ENCODE measurements at regions not wholly inside any gene's neighbourhood (a gene's known extent, or its start where the extent isn't known, plus 50 kb on each side); places are given as distances from the start of the nearest gene placed in this dataset.

GRCh38 chr1:227437495-227438008 is 119.3 kb upstream of the CDC42BPA start (continued):
- TF ChIP-seq BCL11A (tag by site-specific recombination; IDR thresholded peaks at IDR 0.05; ENCODE audit: low read depth) (no peak), ZBTB17 (tag by site-specific recombination; IDR thresholded peaks at IDR 0.05) (peak; percentile 33; the same call in 1 of the 2 replicates), ZNF169 (tag by site-specific recombination; IDR thresholded peaks at IDR 0.05) (no peak), ZNF202 (tag by site-specific recombination; IDR thresholded peaks at IDR 0.05; ENCODE audit: borderline replicate concordance) (no peak), ZNF433 (tag by site-specific recombination; IDR thresholded peaks at IDR 0.05; ENCODE audit: low read depth) (no peak), OSR2 (tag by site-specific recombination; IDR thresholded peaks at IDR 0.05) (no peak), ZNF416 (tag by site-specific recombination; IDR thresholded peaks at IDR 0.05) (no peak), ZBTB44 (tag by site-specific recombination; IDR thresholded peaks at IDR 0.05) (no peak), ZNF830 (tag by site-specific recombination; IDR thresholded peaks at IDR 0.05; ENCODE audit: low read depth) (no peak), ZNF843 (tag by site-specific recombination; IDR thresholded peaks at IDR 0.05) (no peak), PATZ1 (tag by site-specific recombination; IDR thresholded peaks at IDR 0.05) (0 out of 2 replicates have a peak, but pooled peaks have one; percentile 20), GLI4 (tag by site-specific recombination; IDR thresholded peaks at IDR 0.05) (no peak), WT1 (tag by site-specific recombination; IDR thresholded peaks at IDR 0.05) (no peak), ZNF571 (tag by site-specific recombination; IDR thresholded peaks at IDR 0.05) (no peak), ZNF26 (tag by site-specific recombination; IDR thresholded peaks at IDR 0.05) (no peak), ZNF133 (tag by site-specific recombination; IDR thresholded peaks at IDR 0.05) (no peak), ZNF654 (tag by site-specific recombination; IDR thresholded peaks at IDR 0.05; ENCODE audit: low read depth) (peak; percentile 93), PRDM6 (tag by site-specific recombination; IDR thresholded peaks at IDR 0.05) (no peak), ZNF549 (tag by site-specific recombination; IDR thresholded peaks at IDR 0.05) (no peak), ZNF23 (tag by site-specific recombination; IDR thresholded peaks at IDR 0.05; ENCODE audit: borderline replicate concordance) (no peak), ZNF48 (tag by site-specific recombination; IDR thresholded peaks at IDR 0.05) (no peak), ZNF518A (tag by site-specific recombination; conservative IDR thresholded peaks at IDR 0.05; ENCODE audit: low read depth) (no peak), ZNF529 (tag by site-specific recombination; IDR thresholded peaks at IDR 0.05; ENCODE audit: insufficient replicate concordance) (no peak), ZNF660 (tag by site-specific recombination; IDR thresholded peaks at IDR 0.05) (0 out of 2 replicates have a peak, but pooled peaks have one; percentile 36), ZNF16 (tag by site-specific recombination; IDR thresholded peaks at IDR 0.05; ENCODE audit: low read depth) (no peak), ZNF362 (tag by site-specific recombination; IDR thresholded peaks at IDR 0.05) (0 out of 2 replicates have a peak, but pooled peaks have one; percentile 66)
